IPS-11a (cell line): ENCODE measurements at regions not wholly inside any gene's neighbourhood (a gene's known extent, or its start where the extent isn't known, plus 50 kb on each side); places are given as distances from the start of the nearest gene placed in this dataset.
"Not testable (repeated sequence)": the region's sequence is repeated elsewhere in the genome, so short reads cannot be mapped to it uniquely, and the experiment has no call there.

Experiments
- H3K4me3 ChIP-seq: one replicate; pipeline ENCODE4 v1.5.1; 2013; ENCODE audit warnings: low read depth, low read length, control low read depth

DNA sequence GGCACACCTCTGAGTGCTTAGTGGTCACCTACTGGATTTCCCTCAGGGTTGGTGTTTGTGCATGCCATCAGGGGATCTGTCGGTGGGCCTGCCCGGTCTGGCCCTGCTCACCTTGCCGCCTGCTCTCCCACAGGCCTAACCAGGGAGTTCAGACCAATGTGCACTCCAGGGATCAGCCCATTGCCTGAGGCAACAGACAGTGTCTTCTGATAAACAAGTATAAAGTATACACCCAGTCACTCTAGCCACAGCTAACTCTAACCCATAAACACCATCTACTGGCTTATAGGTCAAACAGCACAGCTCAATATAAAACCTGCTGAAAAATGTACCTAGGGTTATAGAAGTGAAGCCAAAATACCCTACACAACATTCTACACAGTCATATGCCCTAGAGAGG lies 1300.0 kb downstream of the PLA2G4A start:
- H3K4me3 ChIP-seq = no peak overlapping the region

DNA sequence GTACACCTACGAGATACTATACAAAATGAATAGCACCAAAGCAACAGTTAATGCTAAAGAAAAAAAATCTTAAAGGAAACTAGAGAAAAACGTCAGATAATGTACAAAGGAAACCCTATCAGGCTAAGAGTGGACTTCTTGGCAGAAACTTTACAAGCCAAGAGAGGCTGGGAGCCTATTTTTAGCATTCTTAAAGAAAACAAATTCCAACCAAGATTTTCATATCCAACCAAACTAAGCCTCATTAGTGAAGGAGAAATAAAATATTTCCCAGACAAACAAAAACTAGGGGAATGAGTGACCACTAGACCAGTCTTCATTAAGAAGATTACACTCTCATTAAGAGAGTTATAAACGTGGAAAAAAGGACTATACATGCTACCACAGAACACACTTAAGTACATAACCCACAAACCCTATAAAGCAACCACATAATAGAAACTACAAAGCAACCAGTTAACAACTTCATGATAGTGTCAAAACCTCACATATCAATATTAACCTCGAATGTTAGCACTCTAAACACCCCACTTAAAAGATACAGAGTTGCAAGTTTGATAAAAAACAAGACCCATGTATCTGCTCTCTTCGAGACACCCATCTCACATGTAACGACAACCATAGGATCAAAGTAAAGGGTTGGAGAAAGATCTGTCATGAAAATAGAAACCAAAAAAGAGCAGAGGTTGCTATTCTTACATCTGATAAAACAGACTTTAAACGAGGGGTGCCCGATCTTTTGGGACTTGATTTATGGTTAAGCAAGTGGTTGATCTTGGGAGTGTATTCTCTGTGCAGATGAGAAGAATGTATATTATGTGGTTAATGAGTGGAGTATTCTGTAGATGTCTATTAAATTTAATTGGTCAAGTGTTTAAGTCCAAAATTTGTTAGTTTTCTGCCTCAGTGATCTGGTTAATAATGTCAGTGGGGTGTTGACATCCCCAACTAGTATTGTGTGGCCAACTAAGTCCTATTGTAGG lies 1301.4 kb downstream of the PLA2G4A start:
- no peak overlapping the region for H3K4me3 ChIP-seq

DNA sequence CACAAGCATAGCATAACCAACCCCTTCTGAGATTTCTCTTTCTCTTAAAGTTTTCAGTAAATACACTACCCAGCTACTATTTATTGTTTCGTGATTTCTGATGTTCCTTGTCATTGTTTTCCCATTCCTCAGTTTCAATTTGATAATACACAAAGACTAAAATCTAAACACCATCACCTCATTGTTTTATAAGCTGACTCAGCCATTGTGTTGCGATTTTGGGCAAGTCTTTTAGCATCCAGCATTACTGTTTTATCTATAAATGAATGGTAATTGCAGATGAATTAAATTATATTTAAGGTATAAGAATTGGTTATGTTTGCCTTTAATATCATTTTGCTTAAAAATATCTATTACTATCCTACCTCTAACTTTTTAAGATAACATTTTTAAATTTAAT lies 1308.5 kb downstream of the PLA2G4A start:
- H3K4me3 ChIP-seq = no peak overlapping the region

DNA sequence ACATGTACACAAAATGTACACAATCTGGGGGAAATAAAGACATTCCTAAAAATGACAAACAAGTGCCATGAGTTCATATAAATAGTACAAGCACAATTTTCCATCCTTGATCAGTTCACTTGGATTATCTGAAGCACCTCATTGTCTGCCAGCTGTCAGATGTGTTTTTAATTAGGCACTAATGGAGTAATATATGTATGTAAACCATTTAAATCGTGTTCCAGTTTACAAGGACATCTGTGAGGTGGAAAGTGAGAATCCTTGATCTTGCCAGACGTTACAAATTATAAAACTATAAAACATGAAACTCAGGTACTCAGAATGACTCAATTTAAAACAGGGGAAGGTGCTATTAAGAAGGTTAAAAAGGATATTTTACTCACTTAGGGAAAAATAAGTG lies 1312.2 kb downstream of the PLA2G4A start:
- no peak overlapping the region for H3K4me3 ChIP-seq

DNA sequence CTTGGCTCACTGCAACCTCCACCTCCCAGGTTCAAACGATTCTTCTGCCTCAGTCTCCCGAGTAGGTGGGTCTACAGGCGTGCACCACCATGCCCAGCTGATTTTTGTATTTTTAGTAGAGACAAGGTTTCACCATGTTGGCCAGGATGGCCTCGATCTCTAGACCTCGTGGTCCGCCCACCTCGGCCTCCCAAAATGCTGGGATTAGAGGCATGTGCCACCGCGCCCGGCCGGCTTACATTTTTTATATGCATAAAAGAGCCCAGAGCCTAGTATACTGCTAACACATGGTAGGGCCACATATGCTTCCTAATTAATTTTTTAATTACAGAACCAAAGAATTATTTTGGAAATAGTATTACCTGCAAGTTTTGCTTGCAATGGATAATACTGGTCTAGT lies 1325.4 kb downstream of the PLA2G4A start:
- no peak overlapping the region for H3K4me3 ChIP-seq

- H3K4me3 ChIP-seq = no peak overlapping the region
Observed at GRCh38 chr1:188154761-188155160, 1326.0 kb downstream of the PLA2G4A start.

DNA sequence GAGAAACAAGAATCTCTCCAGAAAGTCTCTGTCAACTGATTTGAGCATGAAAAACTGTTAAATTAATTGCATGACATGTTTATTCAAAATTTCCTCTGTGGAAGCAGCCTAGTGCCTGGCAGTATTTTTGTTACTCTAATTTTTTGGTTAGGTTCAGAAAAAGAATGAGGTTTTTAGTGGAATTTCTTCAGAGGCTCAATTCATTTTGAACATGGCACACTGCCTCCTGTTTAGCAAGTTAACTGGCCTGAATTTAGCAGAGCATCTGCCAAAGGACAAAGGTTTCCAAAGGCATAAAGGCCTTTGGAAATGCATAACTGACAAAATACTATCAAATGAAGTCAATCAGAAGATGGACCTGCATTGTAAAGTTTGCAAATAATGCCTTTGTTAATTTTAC lies 1326.5 kb downstream of the PLA2G4A start:
- H3K4me3 ChIP-seq = no peak overlapping the region

DNA sequence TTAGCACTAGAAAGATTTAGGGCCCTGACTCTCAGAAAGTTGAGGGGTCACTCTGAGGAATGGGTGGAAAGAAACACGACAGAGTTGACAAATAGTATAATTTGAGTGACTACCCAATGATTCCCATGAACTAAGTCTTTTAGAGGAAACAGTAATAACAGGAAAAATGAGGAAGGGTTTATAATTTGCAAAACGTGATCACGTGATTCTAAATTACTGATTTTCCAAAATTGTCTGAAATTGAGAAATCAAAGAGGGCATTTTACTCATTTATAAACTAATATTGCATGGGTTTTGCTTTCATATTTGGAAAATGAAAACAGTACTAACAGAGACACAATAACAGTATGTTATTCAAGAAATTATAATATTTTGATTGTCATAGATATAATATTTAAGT lies 1335.7 kb downstream of the PLA2G4A start:
- H3K4me3 ChIP-seq = no peak overlapping the region

DNA sequence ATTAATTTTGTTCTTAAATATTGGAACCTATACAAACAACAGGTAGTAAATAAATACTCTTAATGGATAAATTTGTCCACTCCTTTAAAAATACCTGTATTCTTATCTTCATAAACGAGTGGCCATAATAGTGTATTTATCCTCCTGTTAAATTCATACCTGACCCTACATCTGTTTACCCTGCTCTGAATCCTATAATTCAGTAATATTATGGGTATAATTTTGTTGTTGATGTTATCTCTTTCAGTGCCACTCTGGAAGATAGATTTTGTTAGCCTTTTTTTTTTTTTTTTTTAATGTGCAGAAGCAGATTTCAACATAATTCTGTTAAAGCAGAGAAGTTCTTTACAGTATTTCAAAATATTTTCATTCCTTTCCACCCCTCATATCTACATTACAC lies 1337.9 kb downstream of the PLA2G4A start:
- H3K4me3 ChIP-seq = no peak overlapping the region

GRCh38 chr1:188169971-188170370 lies 1341.2 kb downstream of the PLA2G4A start:
- H3K4me3 ChIP-seq = no peak overlapping the region

- no peak overlapping the region for H3K4me3 ChIP-seq
Observed at GRCh38 chr1:188170411-188170810, 1341.7 kb downstream of the PLA2G4A start.

DNA sequence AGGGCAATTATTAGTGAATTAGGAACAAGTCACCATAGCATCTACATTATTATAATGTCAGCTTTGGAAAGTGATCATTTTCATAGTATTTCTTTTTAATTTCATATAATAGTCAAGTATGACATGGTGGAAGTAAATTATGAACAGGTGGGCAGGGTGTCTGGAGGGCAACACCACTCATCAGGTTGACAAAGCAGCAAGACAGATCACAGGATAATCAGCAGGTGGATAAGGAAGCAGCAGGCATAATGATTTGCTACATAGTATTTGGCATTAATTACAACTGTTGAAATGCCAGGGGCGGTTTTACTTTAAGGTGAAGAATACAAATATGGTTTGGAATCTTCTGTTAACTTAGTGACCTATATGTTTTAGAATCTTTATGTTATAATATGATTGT lies 1342.2 kb downstream of the PLA2G4A start:
- H3K4me3 ChIP-seq = no peak overlapping the region

- H3K4me3 ChIP-seq = not testable (repeated sequence)
Observed at GRCh38 chr1:188182063-188182462, 1353.3 kb downstream of the PLA2G4A start.

DNA sequence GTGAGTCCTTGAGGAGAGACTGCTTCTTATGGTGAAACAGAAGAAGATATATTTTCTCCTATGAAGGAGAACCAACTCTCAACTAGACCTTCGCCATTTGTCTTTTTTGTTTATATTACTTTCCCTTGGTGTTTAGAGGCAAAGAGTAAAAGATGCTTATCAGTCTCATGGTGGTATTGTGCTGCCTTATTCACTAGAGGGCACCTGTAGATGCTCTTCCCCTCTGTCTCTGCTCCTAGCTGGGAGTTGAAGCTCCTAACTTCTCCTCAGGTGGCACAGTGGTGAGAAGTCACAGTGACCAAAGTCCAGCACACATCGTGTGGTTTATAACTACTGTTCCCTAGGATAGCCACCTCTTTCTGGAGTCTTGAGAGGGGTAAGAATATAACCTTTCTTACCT lies 1359.6 kb downstream of the PLA2G4A start:
- no peak overlapping the region for H3K4me3 ChIP-seq

GRCh38 chr1:188194916-188195315 lies 1366.2 kb downstream of the PLA2G4A start:
- no peak overlapping the region for H3K4me3 ChIP-seq

DNA sequence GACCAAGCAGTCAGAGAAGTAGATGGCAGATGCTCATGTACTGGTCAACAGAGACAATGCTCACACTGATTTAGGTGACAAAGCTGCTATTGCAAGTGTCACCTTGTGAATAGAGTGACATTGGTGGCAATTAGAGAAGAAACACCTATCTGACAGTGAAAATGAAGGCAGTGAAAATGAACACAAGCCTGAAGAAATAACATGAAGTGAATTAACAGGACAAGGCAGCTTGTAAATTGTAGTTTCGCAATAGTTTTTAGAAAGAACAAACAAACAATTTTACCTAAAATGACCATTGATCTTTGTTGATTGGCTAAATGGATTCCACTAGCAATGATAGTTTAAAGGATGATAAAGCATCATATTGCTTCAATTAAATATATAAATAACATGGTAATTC lies 1389.5 kb downstream of the PLA2G4A start:
- no peak overlapping the region for H3K4me3 ChIP-seq

GRCh38 chr1:188220051-188220450 lies 1391.3 kb downstream of the PLA2G4A start:
- H3K4me3 ChIP-seq = no peak overlapping the region

GRCh38 chr1:188224263-188224662 lies 1395.5 kb downstream of the PLA2G4A start:
- no peak overlapping the region for H3K4me3 ChIP-seq

DNA sequence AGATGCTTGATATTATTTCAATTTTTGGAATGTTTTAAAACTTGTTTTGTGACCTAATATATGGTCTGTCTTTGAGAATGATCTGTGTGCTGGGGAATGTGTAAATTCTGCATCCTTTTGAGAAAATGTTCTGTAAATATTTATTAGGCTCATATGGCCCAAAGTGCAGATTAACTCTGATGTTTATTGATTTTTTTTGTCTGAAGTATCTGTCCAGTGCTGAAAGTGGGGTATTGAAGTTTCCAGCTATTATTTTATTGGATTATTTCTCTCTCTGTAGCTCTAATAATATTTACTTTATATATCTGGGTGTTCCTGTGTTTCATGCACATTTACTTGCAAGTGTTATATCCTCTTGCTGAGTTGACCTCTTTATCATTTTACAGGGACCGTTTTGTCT lies 1397.2 kb downstream of the PLA2G4A start:
- no peak overlapping the region for H3K4me3 ChIP-seq

- no peak overlapping the region for H3K4me3 ChIP-seq
Observed at GRCh38 chr1:188228623-188229022, 1399.9 kb downstream of the PLA2G4A start.

GRCh38 chr1:188237573-188238348 lies 1409.0 kb downstream of the PLA2G4A start:
- H3K4me3 ChIP-seq = no peak overlapping the region
